ENCODE measurements at regions not wholly inside any gene's neighbourhood (a gene's known extent, or its start where the extent isn't known, plus 50 kb on each side); places are given as distances from the start of the nearest gene placed in this dataset.

DNA sequence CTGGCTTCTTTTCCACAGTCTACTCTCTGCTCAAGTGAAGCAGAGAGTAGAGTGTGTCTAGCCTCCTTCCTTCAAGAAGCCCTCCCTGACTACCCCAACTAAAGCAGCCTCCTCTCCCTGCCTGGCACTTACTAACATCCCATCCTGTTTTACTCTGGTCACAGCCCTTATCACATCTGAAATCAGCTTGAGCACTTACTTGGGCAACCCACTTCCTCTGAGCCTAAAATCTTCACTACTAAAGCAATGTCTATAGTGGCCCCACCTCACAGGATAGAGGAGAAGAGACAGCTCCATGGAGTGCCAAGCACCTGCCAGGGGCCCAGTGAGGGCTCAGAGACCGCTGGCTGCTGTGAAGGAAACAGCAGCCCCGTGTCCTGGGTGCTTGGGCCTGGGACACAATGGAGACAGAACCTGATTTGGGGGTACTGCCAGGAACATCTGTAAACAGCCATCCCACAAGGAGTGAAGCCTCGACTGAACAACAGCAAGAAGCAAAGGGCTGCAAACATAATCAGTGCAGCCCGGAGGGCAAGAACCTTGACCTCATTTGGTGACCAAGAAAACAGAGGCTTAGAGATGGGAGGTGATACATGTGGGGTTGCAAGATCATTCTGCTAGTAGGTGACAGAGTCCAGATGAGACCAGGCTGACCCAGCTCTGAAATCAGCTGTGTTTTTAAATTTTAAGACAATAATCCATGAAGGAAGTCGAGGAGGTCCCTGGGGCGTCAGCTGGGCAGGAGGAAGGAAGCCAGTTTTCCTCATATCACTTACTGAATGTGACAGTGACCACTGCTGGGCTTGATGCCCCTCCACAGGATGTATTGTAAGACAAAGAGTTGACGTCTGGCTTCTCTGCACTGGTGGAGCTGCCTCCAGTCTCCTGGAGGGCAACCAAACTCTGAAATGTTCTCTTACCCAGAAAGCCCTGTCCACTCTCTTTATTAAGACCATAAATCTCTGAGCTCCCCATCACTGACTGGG, 710.6 kb downstream of the MATN1 start:
- H3K4me3 ChIP-seq (ENCODE audit: low read depth in 1 of 2, low read length in 2 of 2) = no peak overlapping the region
- peaks cover 0 to 4% of the 10 kb centered on the region in 2 donors for H3K9me3 ChIP-seq (ENCODE audit: control insufficient read depth in 1 of 2, low read length in 2 of 2)
- no peak overlapping the region for H3K27ac ChIP-seq (ENCODE audit: low read length)
- H3K36me3 ChIP-seq (ENCODE audit: control insufficient read depth in 1 of 2, insufficient read depth in 2 of 2, low read length in 2 of 2) = no peaks in the 10 kb centered on the region
- no peaks in the 10 kb centered on the region for H3K4me1 ChIP-seq (ENCODE audit: control insufficient read depth in 1 of 2, insufficient read depth in 2 of 2, low read length in 2 of 2)
- no peaks in the 10 kb centered on the region for H3K27me3 ChIP-seq (ENCODE audit: low read depth, low read length)

DNA sequence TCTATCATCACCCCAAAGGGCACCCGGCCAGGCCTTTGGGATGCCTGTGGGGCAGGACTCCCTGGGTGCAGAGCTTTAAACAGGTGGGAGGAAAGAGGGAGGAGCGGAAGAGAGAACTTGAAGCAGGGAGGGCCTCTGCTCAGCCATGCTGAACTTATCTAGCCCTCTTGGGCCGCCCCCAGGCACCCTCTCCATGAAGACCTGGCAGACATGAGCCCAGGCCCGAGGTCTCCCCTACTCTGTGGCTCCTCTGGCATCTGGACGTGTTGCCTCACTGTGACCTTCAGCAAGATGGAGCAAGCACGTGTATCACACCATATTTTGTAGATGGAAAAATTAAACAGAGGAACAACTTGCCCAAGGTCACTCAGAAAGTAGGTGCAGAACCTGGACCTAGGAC, 711.4 kb downstream of the MATN1 start:
- H3K9me3 ChIP-seq (ENCODE audit: control insufficient read depth in 1 of 2, low read length in 2 of 2) = no peaks in the 10 kb centered on the region
- H3K27me3 ChIP-seq (ENCODE audit: low read depth, low read length) = no peaks in the 10 kb centered on the region
- H3K4me1 ChIP-seq (ENCODE audit: control insufficient read depth in 1 of 2, insufficient read depth in 2 of 2, low read length in 2 of 2) = no peaks in the 10 kb centered on the region
- no peak overlapping the region for H3K4me3 ChIP-seq (ENCODE audit: low read depth in 1 of 2, low read length in 2 of 2)
- no peaks in the 10 kb centered on the region for H3K36me3 ChIP-seq (ENCODE audit: control insufficient read depth in 1 of 2, insufficient read depth in 2 of 2, low read length in 2 of 2)
- no peak overlapping the region for H3K27ac ChIP-seq (ENCODE audit: low read length)

DNA sequence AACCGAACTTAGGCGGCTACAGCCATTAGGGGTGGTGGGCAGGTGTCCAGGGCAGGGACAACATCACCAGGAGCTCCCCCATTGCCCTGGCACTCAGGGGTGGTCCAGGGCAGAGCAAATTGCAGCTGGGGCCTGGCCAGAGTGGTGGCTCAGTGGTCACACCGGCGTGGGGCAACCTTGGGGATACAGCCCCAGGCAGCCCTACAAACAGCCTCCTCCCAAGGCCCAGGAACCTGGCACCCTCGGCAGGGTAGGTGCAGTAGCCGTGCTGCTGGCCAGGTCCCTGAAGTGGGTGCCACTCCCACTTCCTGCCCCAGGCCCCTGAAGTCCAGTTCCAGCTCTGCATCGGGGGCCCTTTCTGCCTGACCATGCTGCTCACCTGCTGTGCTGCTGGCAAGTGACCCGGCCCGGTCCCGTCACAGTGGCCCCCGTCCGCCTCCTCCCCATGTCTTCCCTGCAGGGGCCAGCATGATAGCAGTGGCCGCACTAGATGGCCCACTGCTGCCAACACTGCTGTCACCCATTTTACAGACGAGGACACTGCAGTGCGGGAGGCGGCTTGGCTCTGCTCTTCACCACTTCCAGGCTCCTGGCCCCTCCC, 712.8 kb downstream of the MATN1 start:
- Histone ChIP-seq H3K4me1 (ENCODE audit: control insufficient read depth in 1 of 2, insufficient read depth in 2 of 2, low read length in 2 of 2) (no peaks in the 10 kb centered on the region), H3K36me3 (ENCODE audit: control insufficient read depth in 1 of 2, insufficient read depth in 2 of 2, low read length in 2 of 2) (no peaks in the 10 kb centered on the region), H3K4me3 (ENCODE audit: low read depth in 1 of 2, low read length in 2 of 2) (no peak overlapping the region), H3K9me3 (ENCODE audit: control insufficient read depth in 1 of 2, low read length in 2 of 2) (no peaks in the 10 kb centered on the region), H3K27ac (ENCODE audit: low read length) (no peak overlapping the region), H3K27me3 (ENCODE audit: low read depth, low read length) (no peaks in the 10 kb centered on the region)

DNA sequence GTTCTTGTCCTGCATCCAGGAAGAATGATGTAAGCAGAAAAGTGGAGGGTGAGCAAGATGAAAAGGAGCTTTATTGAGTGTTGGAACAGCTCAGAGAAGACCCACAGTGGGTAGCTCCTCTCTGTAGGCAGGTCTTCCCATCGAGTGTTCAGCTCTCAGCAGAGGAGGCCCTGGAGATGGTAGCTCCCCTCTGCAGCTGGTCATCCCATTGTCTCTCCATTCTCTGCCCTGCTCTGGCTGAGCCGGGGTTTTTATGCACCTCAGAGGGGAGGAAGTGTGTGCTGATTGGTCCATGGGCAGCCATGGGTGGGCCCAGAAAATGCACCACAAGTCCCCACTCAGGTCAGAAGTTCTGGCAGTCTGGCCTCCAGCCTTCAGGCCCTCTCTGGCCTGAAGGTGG, 713.7 kb downstream of the MATN1 start:
- Histone ChIP-seq H3K4me1 (ENCODE audit: control insufficient read depth in 1 of 2, insufficient read depth in 2 of 2, low read length in 2 of 2) (no peaks in the 10 kb centered on the region), H3K27me3 (ENCODE audit: low read depth, low read length) (no peaks in the 10 kb centered on the region), H3K36me3 (ENCODE audit: control insufficient read depth in 1 of 2, insufficient read depth in 2 of 2, low read length in 2 of 2) (no peaks in the 10 kb centered on the region), H3K4me3 (ENCODE audit: low read depth in 1 of 2, low read length in 2 of 2) (no peak overlapping the region), H3K9me3 (ENCODE audit: control insufficient read depth in 1 of 2, low read length in 2 of 2) (no peaks in the 10 kb centered on the region), H3K27ac (ENCODE audit: low read length) (no peak overlapping the region)

DNA sequence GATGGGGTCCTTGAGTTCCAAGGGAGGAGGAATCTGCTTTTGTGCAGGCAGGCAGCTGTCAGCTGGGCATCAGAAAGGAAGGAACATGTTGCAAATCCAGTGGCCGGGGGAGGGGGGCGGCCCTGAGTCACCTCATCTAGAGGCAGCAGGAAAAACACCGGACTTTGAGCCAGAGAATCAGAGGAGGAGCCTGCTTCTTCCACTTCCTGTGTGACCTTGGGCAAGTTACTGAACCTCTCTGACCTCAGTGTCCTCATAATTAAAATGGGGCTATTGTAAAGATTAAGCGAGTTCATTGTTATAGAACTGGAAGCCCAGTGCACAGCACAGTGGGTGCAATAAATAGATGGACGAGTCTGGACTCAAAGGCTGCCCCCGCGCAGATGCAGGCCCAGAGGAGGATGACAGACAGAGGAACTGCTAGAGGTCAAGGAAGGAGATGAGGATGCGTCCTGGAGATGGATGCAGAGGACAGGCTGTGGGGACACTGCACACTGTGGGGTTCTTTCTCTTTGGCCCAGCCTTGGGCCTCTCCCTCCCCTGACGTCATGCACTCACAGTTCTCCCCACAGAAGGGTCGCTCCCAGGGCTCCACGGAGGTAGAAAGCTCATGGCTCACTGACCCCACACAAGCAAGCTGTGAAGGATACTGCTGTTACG, 714.3 kb downstream of the MATN1 start:
- Histone ChIP-seq H3K9me3 (ENCODE audit: control insufficient read depth in 1 of 2, low read length in 2 of 2) (no peaks in the 10 kb centered on the region), H3K27me3 (ENCODE audit: low read depth, low read length) (no peaks in the 10 kb centered on the region), H3K36me3 (ENCODE audit: control insufficient read depth in 1 of 2, insufficient read depth in 2 of 2, low read length in 2 of 2) (no peaks in the 10 kb centered on the region), H3K4me1 (ENCODE audit: control insufficient read depth in 1 of 2, insufficient read depth in 2 of 2, low read length in 2 of 2) (no peaks in the 10 kb centered on the region), H3K4me3 (ENCODE audit: low read depth in 1 of 2, low read length in 2 of 2) (no peak overlapping the region), H3K27ac (ENCODE audit: low read length) (no peak overlapping the region)

DNA sequence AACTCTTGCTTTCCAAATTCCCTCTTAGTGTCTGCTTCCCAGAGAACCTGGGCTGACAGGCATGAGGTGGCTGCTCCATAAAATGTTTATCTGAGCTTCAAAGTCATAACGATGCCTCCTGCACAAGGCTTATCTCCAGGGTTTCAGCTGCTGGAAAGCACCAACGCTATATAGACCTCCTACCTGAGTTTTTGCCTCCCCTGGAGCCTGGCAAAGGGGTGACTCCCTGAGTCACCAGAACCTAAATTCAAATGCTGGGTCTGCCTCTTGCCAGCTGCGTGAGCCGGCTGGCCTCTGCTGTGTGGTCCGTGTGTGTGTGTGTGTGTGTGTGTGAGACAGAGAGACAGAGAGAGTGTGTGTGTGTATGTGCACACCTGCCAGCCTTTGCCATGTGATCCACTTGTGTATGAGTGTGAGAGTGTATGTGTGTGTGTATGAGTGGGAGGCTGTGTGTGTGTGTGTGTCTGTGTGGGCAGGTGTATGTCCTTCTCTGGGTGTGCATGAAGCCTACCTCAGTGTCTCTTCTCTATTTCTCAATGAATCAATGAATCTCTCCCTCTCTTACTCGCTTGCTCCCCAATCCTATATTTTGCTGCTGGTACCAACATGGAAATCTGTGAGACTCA, 714.9 kb downstream of the MATN1 start:
- Histone ChIP-seq H3K4me3 (ENCODE audit: low read depth in 1 of 2, low read length in 2 of 2) (no peak overlapping the region), H3K36me3 (ENCODE audit: control insufficient read depth in 1 of 2, insufficient read depth in 2 of 2, low read length in 2 of 2) (no peaks in the 10 kb centered on the region), H3K27ac (ENCODE audit: low read length) (no peak overlapping the region), H3K4me1 (ENCODE audit: control insufficient read depth in 1 of 2, insufficient read depth in 2 of 2, low read length in 2 of 2) (no peaks in the 10 kb centered on the region), H3K27me3 (ENCODE audit: low read depth, low read length) (no peaks in the 10 kb centered on the region), H3K9me3 (ENCODE audit: control insufficient read depth in 1 of 2, low read length in 2 of 2) (no peaks in the 10 kb centered on the region)

DNA sequence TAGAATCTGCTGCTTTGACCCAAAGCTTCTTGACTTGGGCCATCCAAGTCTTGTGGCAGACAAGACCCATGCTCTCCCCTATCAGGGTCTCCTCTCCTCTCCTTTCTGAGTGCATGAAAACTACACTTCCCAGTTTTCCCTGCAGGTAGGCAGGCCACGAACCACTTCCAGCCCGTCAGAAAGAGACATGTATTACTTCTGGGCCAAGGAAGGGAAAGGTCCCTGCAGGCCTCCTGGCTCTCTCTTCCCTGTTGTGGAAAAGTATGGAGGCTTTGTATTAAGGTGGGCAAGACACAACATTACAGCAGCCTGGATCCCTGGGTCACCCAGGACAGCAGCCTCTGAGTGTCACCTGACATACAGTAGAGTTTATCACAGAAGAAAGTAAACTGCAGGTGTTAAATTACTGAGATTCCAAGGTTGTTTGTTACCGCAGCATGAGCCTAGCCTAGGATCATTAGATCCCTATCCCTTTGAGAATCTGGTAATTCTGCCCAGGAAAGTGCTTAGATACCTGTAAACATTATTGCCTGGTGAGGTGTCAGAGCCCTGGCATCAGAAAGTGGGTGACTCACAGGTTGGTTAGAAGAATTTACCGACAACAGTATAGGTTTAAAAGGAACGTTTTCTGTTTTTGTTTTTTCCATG, 717.3 kb downstream of the MATN1 start:
- H3K9me3 ChIP-seq (ENCODE audit: control insufficient read depth in 1 of 2, low read length in 2 of 2) = no peaks in the 10 kb centered on the region
- H3K4me1 ChIP-seq (ENCODE audit: control insufficient read depth in 1 of 2, insufficient read depth in 2 of 2, low read length in 2 of 2) = no peaks in the 10 kb centered on the region
- no peak overlapping the region for H3K27ac ChIP-seq (ENCODE audit: low read length)

DNA sequence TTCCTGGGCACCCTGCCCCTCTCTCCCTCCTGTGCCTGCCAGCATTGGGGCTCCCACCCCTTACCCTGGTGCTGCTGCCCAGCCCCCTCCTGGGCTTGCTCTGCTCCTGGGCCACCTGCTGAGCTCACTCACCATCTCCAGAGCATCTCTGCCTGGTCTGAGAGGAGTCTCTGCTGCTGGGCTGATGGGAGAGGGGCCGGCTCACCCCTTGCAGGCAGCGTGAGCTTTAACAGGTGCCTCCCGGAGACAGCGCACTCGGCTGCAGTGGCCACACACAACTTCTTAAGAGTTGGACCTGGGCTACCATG, 721.7 kb downstream of the MATN1 start:
- Histone ChIP-seq H3K9me3 (ENCODE audit: control insufficient read depth in 1 of 2, low read length in 2 of 2) (peaks cover 0 to 3% of the 10 kb centered on the region in 2 donors), H3K4me3 (ENCODE audit: low read depth in 1 of 2, low read length in 2 of 2) (no peak overlapping the region)

More for the DNA sequence above, 717.3 kb downstream of the MATN1 start:
- Histone ChIP-seq H3K36me3 (ENCODE audit: control insufficient read depth in 1 of 2, insufficient read depth in 2 of 2, low read length in 2 of 2) (no peaks in the 10 kb centered on the region), H3K27me3 (ENCODE audit: low read depth, low read length) (no peaks in the 10 kb centered on the region), H3K4me3 (ENCODE audit: low read depth in 1 of 2, low read length in 2 of 2) (no peak overlapping the region)

DNA sequence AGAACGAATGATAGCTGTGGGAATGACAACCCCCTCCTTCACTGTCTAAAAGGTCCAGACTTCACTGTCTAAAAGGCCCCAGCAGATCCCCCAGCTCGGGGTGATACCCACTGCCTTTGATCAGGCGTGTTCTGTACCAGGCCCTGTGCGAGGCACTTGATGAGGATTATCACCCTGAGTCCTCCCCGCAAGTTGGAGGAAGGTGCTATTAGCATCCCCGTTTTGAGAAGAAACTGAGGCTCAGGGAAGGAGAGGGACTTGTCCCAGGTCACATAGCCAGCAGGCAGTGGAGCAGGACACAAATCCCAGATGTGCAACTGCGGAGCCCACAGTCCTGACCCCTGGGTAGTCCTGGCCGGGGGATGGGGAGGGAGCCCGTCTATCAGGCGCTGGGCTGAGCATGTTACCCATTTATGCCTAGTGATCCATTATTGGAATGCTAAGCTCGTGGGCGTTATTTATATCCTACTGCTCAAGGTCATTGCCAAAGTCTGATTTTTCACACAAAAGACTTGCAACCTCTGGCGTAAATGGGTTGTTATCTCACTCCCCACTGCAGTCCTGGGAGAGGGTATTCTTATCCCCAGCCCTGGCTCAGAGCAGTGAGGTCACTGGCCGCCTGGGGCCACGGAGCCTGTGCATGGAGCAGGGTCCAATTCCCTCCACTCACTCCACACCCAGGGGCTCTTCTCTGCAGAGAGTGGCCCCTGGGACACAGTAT, 722.2 kb downstream of the MATN1 start:
- H3K4me3 ChIP-seq (ENCODE audit: low read depth in 1 of 2, low read length in 2 of 2) = no peak overlapping the region
- peaks cover 0 to 3% of the 10 kb centered on the region in 2 donors for H3K9me3 ChIP-seq (ENCODE audit: control insufficient read depth in 1 of 2, low read length in 2 of 2)
- H3K4me1 ChIP-seq (ENCODE audit: control insufficient read depth in 1 of 2, insufficient read depth in 2 of 2, low read length in 2 of 2) = no peaks in the 10 kb centered on the region
- H3K27ac ChIP-seq (ENCODE audit: low read length) = no peak overlapping the region
- H3K36me3 ChIP-seq (ENCODE audit: control insufficient read depth in 1 of 2, insufficient read depth in 2 of 2, low read length in 2 of 2) = no peaks in the 10 kb centered on the region
- no peaks in the 10 kb centered on the region for H3K27me3 ChIP-seq (ENCODE audit: low read depth, low read length)

More for the DNA sequence above, 721.7 kb downstream of the MATN1 start:
- Histone ChIP-seq H3K36me3 (ENCODE audit: control insufficient read depth in 1 of 2, insufficient read depth in 2 of 2, low read length in 2 of 2) (no peaks in the 10 kb centered on the region), H3K27ac (ENCODE audit: low read length) (no peak overlapping the region), H3K4me1 (ENCODE audit: control insufficient read depth in 1 of 2, insufficient read depth in 2 of 2, low read length in 2 of 2) (no peaks in the 10 kb centered on the region), H3K27me3 (ENCODE audit: low read depth, low read length) (no peaks in the 10 kb centered on the region)

DNA sequence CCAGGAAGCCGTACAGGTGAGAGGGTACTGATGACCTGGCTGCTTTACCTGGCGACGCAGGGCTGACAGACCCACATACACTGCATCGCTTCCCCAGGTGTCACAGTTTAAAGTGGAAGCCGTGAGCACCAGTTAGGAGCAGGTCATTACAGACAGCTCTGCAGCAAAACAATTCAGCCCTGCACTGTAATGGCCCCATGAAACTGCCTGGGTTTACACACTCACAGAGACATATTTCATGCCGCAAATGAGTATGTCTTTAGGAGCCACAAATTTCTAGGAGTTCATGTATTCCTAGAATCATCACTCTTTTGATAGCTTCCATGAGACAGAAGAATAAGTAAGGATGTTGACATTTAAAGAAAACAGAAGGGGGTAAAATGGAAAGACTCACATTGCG, 723.1 kb downstream of the MATN1 start:
- no peak overlapping the region for H3K4me3 ChIP-seq (ENCODE audit: low read depth in 1 of 2, low read length in 2 of 2)
- H3K27ac ChIP-seq (ENCODE audit: low read length) = no peak overlapping the region
- peaks cover 0 to 3% of the 10 kb centered on the region in 2 donors for H3K9me3 ChIP-seq (ENCODE audit: control insufficient read depth in 1 of 2, low read length in 2 of 2)
- H3K36me3 ChIP-seq (ENCODE audit: control insufficient read depth in 1 of 2, insufficient read depth in 2 of 2, low read length in 2 of 2) = no peaks in the 10 kb centered on the region
- H3K27me3 ChIP-seq (ENCODE audit: low read depth, low read length) = no peaks in the 10 kb centered on the region
- H3K4me1 ChIP-seq (ENCODE audit: control insufficient read depth in 1 of 2, insufficient read depth in 2 of 2, low read length in 2 of 2) = no peaks in the 10 kb centered on the region
